K562 (cell line): ENCODE measurements at regions not wholly inside any gene's neighbourhood (a gene's known extent, or its start where the extent isn't known, plus 50 kb on each side); places are given as distances from the start of the nearest gene placed in this dataset.

ENCODE experiments used
- ATF6 ChIP-seq: sonication (generic); formaldehyde crosslinking; IDR thresholded peaks from 2 replicates; pipeline ENCODE4 v1.4.0; 2020; ENCODE audit warnings: mild to moderate bottlenecking, missing genetic modification reagents
- ATF7 ChIP-seq: fragments of 450-650 bp; IDR thresholded peaks from 2 replicates; pipeline ENCODE4 v1.7.1; 2014; ENCODE audit warnings: mild to moderate bottlenecking, moderate library complexity
- BACH1 ChIP-seq: fragments of 200-800 bp; sonication (Bioruptor generic); IDR thresholded peaks from 2 replicates; pipeline ENCODE4 v1.6.1; 2016; ENCODE audit warnings: missing genetic modification characterization, missing compliant biosample characterization
- BRCA1 ChIP-seq, 2 experiments: fragments of 450-650 bp in 1 of 2; sonication (generic) in 1 of 2; formaldehyde crosslinking in 1 of 2; IDR thresholded peaks; 2 replicates each; pipeline versions ENCODE4 v1.5.0 to v1.6.1; 2017 to 2020; ENCODE audit warnings: mild to moderate bottlenecking in 1 of 2, missing genetic modification reagents in 1 of 2
- BRD9 ChIP-seq: fragments of 450-650 bp; IDR thresholded peaks from 2 replicates; pipeline ENCODE4 v1.6.1; 2018; ENCODE audit warnings: low read depth; ENCODE audit not compliant: partially characterized antibody
- CHD1 ChIP-seq: fragments of 200-600 bp; sonication (generic); IDR thresholded peaks from one replicate; pipeline ENCODE4 v1.6.1; 2012; ENCODE audit warnings: mild to moderate bottlenecking, moderate library complexity, low read length, inconsistent platforms
- ELF1 ChIP-seq: fragments of 200-800 bp; sonication (Bioruptor generic); IDR thresholded peaks from 2 replicates; pipeline ENCODE4 v1.6.1; 2016; ENCODE audit warnings: missing genetic modification characterization, missing compliant biosample characterization
- EWSR1 ChIP-seq: fragments of 450-650 bp; IDR thresholded peaks from 2 replicates; pipeline ENCODE4 v1.6.1; 2018; ENCODE audit warnings: borderline replicate concordance, mild to moderate bottlenecking, low read depth, moderate library complexity; ENCODE audit not compliant: partially characterized antibody
- GATAD2B ChIP-seq: fragments of 450-650 bp; IDR thresholded peaks from 2 replicates; pipeline ENCODE4 v1.6.1; 2017; ENCODE audit warnings: mild to moderate bottlenecking, borderline replicate concordance
- HDGF ChIP-seq: fragments of 450-650 bp; IDR thresholded peaks from 2 replicates; pipeline ENCODE4 v1.6.1; 2016
- HNRNPK ChIP-seq: fragments of 200-400 bp; formaldehyde crosslinking; IDR thresholded peaks from one replicate; pipeline ENCODE4 v1.6.1; 2018; ENCODE audit warnings: mild to moderate bottlenecking, low read depth, low read length; ENCODE audit not compliant: poor library complexity, severe bottlenecking
- HOMEZ ChIP-seq: fragments of 250-450 bp; sonication (Bioruptor Pico); IDR thresholded peaks from 2 replicates; pipeline ENCODE4 v1.4.0; 2020; ENCODE audit warnings: mild to moderate bottlenecking, moderate library complexity
- MXI1 ChIP-seq: IDR thresholded peaks from 2 replicates; pipeline ENCODE4 v1.6.1; 2011; ENCODE audit warnings: low read depth, mild to moderate bottlenecking, improper control_type of control experiment, low read length
- MYC ChIP-seq, 2 experiments: fragments of 250-450 bp in 1 of 2; sonication (Bioruptor Pico) in 1 of 2; IDR thresholded peaks; 2 replicates each; pipeline versions ENCODE4 v1.5.1 to v1.6.1; 2012 to 2021; ENCODE audit warnings: low read depth in 2 of 2, borderline replicate concordance in 1 of 2, improper control_type of control experiment in 1 of 2, low read length in 1 of 2, mild to moderate bottlenecking in 1 of 2, moderate library complexity in 1 of 2
- NFIX ChIP-seq: fragments of 250-450 bp; sonication (Bioruptor Pico); IDR thresholded peaks from 2 replicates; pipeline ENCODE4 v1.4.0; 2020; ENCODE audit warnings: low read depth, mild to moderate bottlenecking, moderate library complexity
- PHF20 ChIP-seq: fragments of 450-650 bp; IDR thresholded peaks from 2 replicates; pipeline ENCODE4 v1.6.1; 2018; ENCODE audit not compliant: partially characterized antibody
- RHOXF2B ChIP-seq: fragments of 250-450 bp; sonication (Bioruptor Pico); conservative IDR thresholded peaks from 2 replicates; pipeline ENCODE4 v1.5.1; 2021
- SMAD1 ChIP-seq: fragments of 150-350 bp; IDR thresholded peaks from 2 replicates; pipeline ENCODE4 v1.6.1; 2014; ENCODE audit warnings: low read length, low read depth; ENCODE audit not compliant: partially characterized antibody
- SMARCA4 ChIP-seq: fragments of 450-650 bp; IDR thresholded peaks from 2 replicates; pipeline ENCODE4 v1.6.1; 2016
- SMARCB1 ChIP-seq: IDR thresholded peaks from 2 replicates; pipeline ENCODE4 v1.6.1; 2011; ENCODE audit warnings: improper control_type of control experiment, low read depth; ENCODE audit not compliant: insufficient read length
- SRSF3 ChIP-seq: fragments of 200-400 bp; formaldehyde crosslinking; IDR thresholded peaks from 2 replicates; pipeline ENCODE4 v1.6.1; 2016; ENCODE audit warnings: mild to moderate bottlenecking, low read length, moderate library complexity; ENCODE audit not compliant: insufficient read depth
- TAF15 ChIP-seq: fragments of 200-400 bp; formaldehyde crosslinking; IDR thresholded peaks from 2 replicates; pipeline ENCODE4 v1.6.1; 2017; ENCODE audit warnings: mild to moderate bottlenecking, low read depth, low read length, moderate library complexity
- TAF9B ChIP-seq: fragments of 450-650 bp; IDR thresholded peaks from 2 replicates; pipeline ENCODE4 v1.6.1; 2018; ENCODE audit warnings: mild to moderate bottlenecking; ENCODE audit not compliant: partially characterized antibody
- TOE1 ChIP-seq, 2 experiments: fragments of 450-650 bp in 1 of 2; sonication (generic) in 1 of 2; formaldehyde crosslinking in 1 of 2; IDR thresholded peaks; 2 replicates each; pipeline versions ENCODE4 v1.7.1 to v1.8.0; 2016 to 2022; ENCODE audit warnings: borderline replicate concordance in 2 of 2, mild to moderate bottlenecking in 2 of 2, antibody characterized with exemption in 1 of 2, inconsistent platforms in 1 of 2, low read depth in 1 of 2, missing genetic modification reagents in 1 of 2, moderate library complexity in 1 of 2
- ZNF41 ChIP-seq: fragments of 250-450 bp; sonication (Bioruptor Pico); conservative IDR thresholded peaks from 2 replicates; pipeline ENCODE4 v1.4.0; 2020; ENCODE audit warnings: mild to moderate bottlenecking
- ZNF75A ChIP-seq: fragments of 450-650 bp; formaldehyde crosslinking; IDR thresholded peaks from 2 replicates; pipeline ENCODE4 v1.4.0; 2020; ENCODE audit warnings: mild to moderate bottlenecking

- TF ChIP-seq TAF15 (no peak), SMAD1 (peak; percentile 95), CHD1 (no peak), MYC (IDR thresholded peaks at IDR 0.05; ENCODE audit: low read depth, low read length) (peak; percentile 84), MYC (CRISPR knock-in tag; IDR thresholded peaks at IDR 0.05; ENCODE audit: borderline replicate concordance, low read depth) (peak; percentile 73; the same call in 1 of the 2 replicates), HNRNPK (no peak), ATF6 (0 out of 2 replicates have a peak, but pooled peaks have one; percentile 89), ZNF41 (CRISPR knock-in tag) (peak; percentile 89), NFIX (no peak), BRCA1 (IDR thresholded peaks at IDR 0.05) (no peak), BRCA1 (CRISPR knock-in tag; IDR thresholded peaks at IDR 0.05) (no peak), SMARCA4 (peak; percentile 83), GATAD2B (no peak; the same call in 1 of the 2 replicates), ZNF75A (CRISPR knock-in tag) (peak; percentile 70; the same call in 1 of the 2 replicates), RHOXF2B (CRISPR knock-in tag) (peak; percentile 80; the same call in 1 of the 2 replicates), HOMEZ (no peak), ELF1 (peak; percentile 97), EWSR1 (no peak), BACH1 (tag) (peak; percentile 94), MXI1 (peak; percentile 98), TOE1 (IDR thresholded peaks at IDR 0.05; ENCODE audit: borderline replicate concordance) (no peak), TOE1 (CRISPR knock-in tag; IDR thresholded peaks at IDR 0.05; ENCODE audit: borderline replicate concordance, low read depth) (no peak), TAF9B (peak; percentile 89), BRD9 (peak; percentile 85), HDGF (no peak), ATF7 (peak; percentile 96), SRSF3 (no peak), PHF20 (no peak), SMARCB1 (no peak)
These were observed 90.1 kb upstream of the PIK3CG start (continued) for GRCh38 chr7:106774768-106775551.
